ENCODE measurements at regions not wholly inside any gene's neighbourhood (a gene's known extent, or its start where the extent isn't known, plus 50 kb on each side); places are given as distances from the start of the nearest gene placed in this dataset.

DNA sequence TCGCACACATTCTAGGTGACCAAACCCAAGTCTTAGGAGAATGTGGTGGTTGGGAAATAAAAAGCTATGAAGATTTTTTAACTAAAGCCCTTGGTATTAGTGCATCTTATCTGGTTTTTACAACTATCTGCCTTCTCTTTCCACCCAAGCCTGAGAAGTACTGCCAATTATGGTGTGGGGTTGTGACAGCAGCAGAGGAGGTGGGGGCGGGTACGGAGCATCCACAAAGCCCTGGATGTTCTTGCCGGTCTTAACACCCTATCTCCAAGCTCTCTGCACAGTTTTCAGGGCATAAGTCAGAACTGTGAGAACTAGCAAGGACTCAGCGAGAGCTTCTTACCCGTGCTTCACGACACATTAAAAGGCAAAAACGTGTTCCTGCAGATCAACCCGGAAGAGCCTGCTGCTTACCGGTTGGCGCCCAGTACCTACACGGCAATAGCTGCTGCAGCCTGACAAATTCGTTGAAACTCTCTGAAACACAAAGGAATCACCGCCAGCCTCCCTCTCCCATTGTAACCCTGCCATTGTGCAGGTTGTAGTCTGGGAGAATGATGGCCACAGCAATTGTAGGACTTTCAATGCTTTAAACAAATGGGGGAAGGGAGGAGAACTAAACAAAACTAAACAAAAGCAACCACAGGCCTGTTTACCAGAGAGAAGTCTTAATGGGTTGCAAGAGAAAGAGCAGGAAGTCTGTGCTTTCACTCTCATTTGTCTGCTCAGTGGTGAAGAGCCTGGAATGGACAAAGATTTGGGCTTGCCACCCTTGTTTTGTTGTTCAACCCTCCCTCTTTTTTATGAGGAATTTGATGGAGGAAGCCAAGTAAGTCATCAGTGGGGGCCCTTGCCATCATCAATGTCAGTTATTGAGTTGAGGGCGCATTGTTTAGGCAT is 461.0 kb upstream of the JARID2 start:
- Histone ChIP-seq H3K4me3 (ENCODE audit: low read length) (no peak overlapping the region), H4K20me1 (ENCODE audit: control insufficient read depth, insufficient read depth, low read depth, low read length) (no peaks in the 10 kb centered on the region), H3K79me2 (ENCODE audit: control insufficient read depth, low read length) (no peaks in the 10 kb centered on the region), H3K27me3 (ENCODE audit: control insufficient read depth, low read length) (no peaks in the 10 kb centered on the region), H3K4me2 (ENCODE audit: low read length) (no peak overlapping the region), H3K9me2 (replicated peaks; ENCODE audit: control insufficient read depth, low read length) (no peaks in the 10 kb centered on the region), H3K4me1 (ENCODE audit: control insufficient read depth, low read length) (no peaks in the 10 kb centered on the region), H3F3A (ENCODE audit: control insufficient read depth, insufficient read depth) (no peaks in the 10 kb centered on the region), H3K27ac (ENCODE audit: low read depth, low read length) (no peak overlapping the region), H3K36me3 (ENCODE audit: control insufficient read depth, low read length) (no peaks in the 10 kb centered on the region), H3K9me3 (ENCODE audit: control insufficient read depth, insufficient read depth, low read length) (no peaks in the 10 kb centered on the region; the same call in 1 of the 2 replicates)
- TF ChIP-seq, protein P1, sequence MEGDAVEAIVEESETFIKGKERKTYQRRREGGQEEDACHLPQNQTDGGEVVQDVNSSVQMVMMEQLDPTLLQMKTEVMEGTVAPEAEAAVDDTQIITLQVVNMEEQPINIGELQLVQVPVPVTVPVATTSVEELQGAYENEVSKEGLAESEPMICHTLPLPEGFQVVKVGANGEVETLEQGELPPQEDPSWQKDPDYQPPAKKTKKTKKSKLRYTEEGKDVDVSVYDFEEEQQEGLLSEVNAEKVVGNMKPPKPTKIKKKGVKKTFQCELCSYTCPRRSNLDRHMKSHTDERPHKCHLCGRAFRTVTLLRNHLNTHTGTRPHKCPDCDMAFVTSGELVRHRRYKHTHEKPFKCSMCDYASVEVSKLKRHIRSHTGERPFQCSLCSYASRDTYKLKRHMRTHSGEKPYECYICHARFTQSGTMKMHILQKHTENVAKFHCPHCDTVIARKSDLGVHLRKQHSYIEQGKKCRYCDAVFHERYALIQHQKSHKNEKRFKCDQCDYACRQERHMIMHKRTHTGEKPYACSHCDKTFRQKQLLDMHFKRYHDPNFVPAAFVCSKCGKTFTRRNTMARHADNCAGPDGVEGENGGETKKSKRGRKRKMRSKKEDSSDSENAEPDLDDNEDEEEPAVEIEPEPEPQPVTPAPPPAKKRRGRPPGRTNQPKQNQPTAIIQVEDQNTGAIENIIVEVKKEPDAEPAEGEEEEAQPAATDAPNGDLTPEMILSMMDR (IDR thresholded peaks at IDR 0.05; ENCODE audit: low read depth, low read length, poor library complexity, severe bottlenecking), result no peak
- no peak for TF ChIP-seq EZH2phosphoT487 (IDR thresholded peaks at IDR 0.05; ENCODE audit: borderline replicate concordance, low read length)

DNA sequence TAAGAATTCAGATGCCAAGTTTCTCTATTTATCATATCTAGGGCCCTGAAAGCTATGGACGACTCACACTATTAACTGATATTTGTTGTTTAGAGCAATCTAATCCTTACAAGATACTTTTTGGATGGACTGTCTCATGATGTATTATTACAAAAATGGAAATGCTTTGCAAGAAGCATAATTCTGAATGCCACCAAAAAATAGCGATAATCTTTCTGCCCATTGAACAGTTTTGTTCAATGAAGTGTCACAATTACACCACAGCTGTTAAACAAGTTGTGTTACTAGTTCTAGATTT is 460.4 kb upstream of the JARID2 start:
- no peak overlapping the region for H3K4me2 ChIP-seq (ENCODE audit: low read length)
- TF ChIP-seq EZH2phosphoT487 (IDR thresholded peaks at IDR 0.05; ENCODE audit: borderline replicate concordance, low read length), result no peak
- TF ChIP-seq, protein P1 (IDR thresholded peaks at IDR 0.05; ENCODE audit: low read depth, low read length, poor library complexity, severe bottlenecking), result no peak

DNA sequence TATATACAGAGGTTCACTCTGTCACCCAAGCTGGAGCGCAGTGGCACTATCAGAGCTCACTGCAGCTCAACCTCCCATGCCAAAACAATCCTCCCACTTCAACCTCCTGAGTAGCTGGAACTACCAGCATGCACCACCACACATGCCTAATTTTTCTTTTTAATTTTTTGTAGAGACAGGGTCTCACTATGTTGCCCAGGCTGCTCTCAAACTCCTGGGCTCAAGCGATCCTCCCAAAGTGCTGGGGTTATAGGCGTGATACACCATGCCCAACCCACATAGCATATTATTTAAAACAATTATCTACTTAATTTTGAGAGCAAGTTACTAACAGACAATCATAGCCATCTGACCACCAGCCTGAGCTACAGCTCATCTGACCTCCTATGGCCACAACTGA is 459.9 kb upstream of the JARID2 start:
- Histone ChIP-seq H3K79me2 (ENCODE audit: control insufficient read depth, low read length) (no peaks in the 10 kb centered on the region), H3K9me3 (ENCODE audit: control insufficient read depth, insufficient read depth, low read length) (no peaks in the 10 kb centered on the region; the same call in 1 of the 2 replicates), H3K4me1 (ENCODE audit: control insufficient read depth, low read length) (no peaks in the 10 kb centered on the region), H3K27ac (ENCODE audit: low read depth, low read length) (no peak overlapping the region), H4K20me1 (ENCODE audit: control insufficient read depth, insufficient read depth, low read depth, low read length) (no peaks in the 10 kb centered on the region), H3K36me3 (ENCODE audit: control insufficient read depth, low read length) (no peaks in the 10 kb centered on the region), H3K9me2 (replicated peaks; ENCODE audit: control insufficient read depth, low read length) (no peaks in the 10 kb centered on the region), H3K4me3 (ENCODE audit: low read length) (no peak overlapping the region), H3F3A (ENCODE audit: control insufficient read depth, insufficient read depth) (no peaks in the 10 kb centered on the region), H3K27me3 (ENCODE audit: control insufficient read depth, low read length) (no peaks in the 10 kb centered on the region), H3K4me2 (ENCODE audit: low read length) (no peak overlapping the region)
- TF ChIP-seq EZH2phosphoT487 (IDR thresholded peaks at IDR 0.05; ENCODE audit: borderline replicate concordance, low read length), result no peak
- TF ChIP-seq, protein P1 (IDR thresholded peaks at IDR 0.05; ENCODE audit: low read depth, low read length, poor library complexity, severe bottlenecking), result no peak

More for the DNA sequence above, 460.4 kb upstream of the JARID2 start:
- Histone ChIP-seq H3K4me3 (ENCODE audit: low read length) (no peak overlapping the region), H3K27ac (ENCODE audit: low read depth, low read length) (no peak overlapping the region), H3F3A (ENCODE audit: control insufficient read depth, insufficient read depth) (no peaks in the 10 kb centered on the region), H3K9me2 (replicated peaks; ENCODE audit: control insufficient read depth, low read length) (no peaks in the 10 kb centered on the region), H3K79me2 (ENCODE audit: control insufficient read depth, low read length) (no peaks in the 10 kb centered on the region), H3K27me3 (ENCODE audit: control insufficient read depth, low read length) (no peaks in the 10 kb centered on the region), H4K20me1 (ENCODE audit: control insufficient read depth, insufficient read depth, low read depth, low read length) (no peaks in the 10 kb centered on the region), H3K36me3 (ENCODE audit: control insufficient read depth, low read length) (no peaks in the 10 kb centered on the region), H3K4me1 (ENCODE audit: control insufficient read depth, low read length) (no peaks in the 10 kb centered on the region), H3K9me3 (ENCODE audit: control insufficient read depth, insufficient read depth, low read length) (no peaks in the 10 kb centered on the region; the same call in 1 of the 2 replicates)
